Endothelial cell of umbilical vein (primary cell): ENCODE measurements at regions not wholly inside any gene's neighbourhood (a gene's known extent, or its start where the extent isn't known, plus 50 kb on each side); places are given as distances from the start of the nearest gene placed in this dataset.

Source experiments
- BruUV-seq: library from RNA; stranded (reverse); fragments of 400-500 nt; replicated peaks from 2 replicates; lab custom pipeline; 2021; lab: Mats Ljungman, UMichigan
- CTCF ChIA-PET: fragments of 300-600, 350-600 bp; sonication (Branson Sonifier 250); formaldehyde crosslinking; loops from one replicate; lab custom pipeline; 2021; ENCODE audit warnings: antibody characterized with exemption, inconsistent platforms; lab: Charles Lee
- POLR2A ChIA-PET: fragments of 300-600, 350-600 bp; sonication (Branson Sonifier 250); formaldehyde crosslinking; loops from one replicate; lab custom pipeline; 2021; ENCODE audit warnings: antibody characterized with exemption, inconsistent platforms; lab: Charles Lee
- DNase-seq: peaks from one replicate; pipeline ENCODE4 v3.0.0-alpha.2; 2011; ENCODE audit warnings: low read depth, low spot score
- FAIRE-seq: peaks from 2 replicates; lab custom pipeline; 2011; peaks lifted over from hg19 to GRCh38; lab: Jason Lieb, UNC
- H2AFZ ChIP-seq: 2 replicates; pipeline ENCODE4 v1.6.0; 2012; ENCODE audit warnings: low read depth, low read length, control low read depth, inconsistent platforms
- H3K27ac ChIP-seq: 2 replicates; pipeline ENCODE4 v1.5.1; 2011; ENCODE audit warnings: low read depth, mild to moderate bottlenecking, control low read depth, low read length, moderate library complexity; ENCODE audit not compliant: insufficient read depth
- H3K27me3 ChIP-seq, 2 experiments: 2 replicates each; pipeline versions ENCODE4 v1.6.0 to v1.6.1; 2011; ENCODE audit warnings: low read length in 2 of 2, mixed read lengths in 1 of 2; ENCODE audit not compliant: control insufficient read depth in 2 of 2, insufficient read depth in 2 of 2
- H3K36me3 ChIP-seq, 2 experiments: 2 replicates in 1 of 2; 3 replicates in 1 of 2; pipeline ENCODE4 v1.5.1; 2011; ENCODE audit warnings: low read length in 2 of 2, mild to moderate bottlenecking in 1 of 2, moderate library complexity in 1 of 2; ENCODE audit not compliant: control insufficient read depth in 2 of 2, insufficient read depth in 2 of 2; ENCODE audit errors: extremely low read depth in 1 of 2
- H3K4me1 ChIP-seq: 3 replicates; pipeline ENCODE4 v1.5.1; 2011; ENCODE audit warnings: mild to moderate bottlenecking, low read length; ENCODE audit not compliant: control insufficient read depth, insufficient read depth; ENCODE audit errors: extremely low read depth
- H3K4me2 ChIP-seq: 2 replicates; pipeline ENCODE4 v1.6.1; 2011; ENCODE audit warnings: low read length, control low read depth, mixed read lengths; ENCODE audit not compliant: insufficient read depth
- H3K4me3 ChIP-seq, 3 experiments: fragments of 200-600 bp in 1 of 3; sonication (generic), shearing (Covaris generic) in 1 of 3; replicated peaks in 1 of 3; 2 replicates each; pipeline ENCODE4 v1.5.1; 2011 to 2016; ENCODE audit warnings: control low read depth in 3 of 3, low read length in 3 of 3, mild to moderate bottlenecking in 2 of 3, inconsistent platforms in 1 of 3, low read depth in 1 of 3, moderate library complexity in 1 of 3; ENCODE audit not compliant: insufficient read depth in 1 of 3
- H3K79me2 ChIP-seq: 2 replicates; pipeline ENCODE4 v1.6.0; 2012; ENCODE audit warnings: low read length, inconsistent platforms; ENCODE audit not compliant: control insufficient read depth, insufficient read depth
- H3K9ac ChIP-seq: replicated peaks from 2 replicates; pipeline ENCODE3; 2011; ENCODE audit warnings: low read length, control low read depth; ENCODE audit not compliant: insufficient read depth; ENCODE audit errors: extremely low read depth
- H3K9me1 ChIP-seq: replicated peaks from 3 replicates; pipeline ENCODE4 v1.6.0; 2011; ENCODE audit warnings: mild to moderate bottlenecking, low read length; ENCODE audit not compliant: control insufficient read depth, insufficient read depth; ENCODE audit errors: extremely low read depth
- H3K9me3 ChIP-seq: replicated peaks from 2 replicates; pipeline ENCODE4 v1.5.1; 2012; ENCODE audit warnings: low read length, inconsistent platforms; ENCODE audit not compliant: control insufficient read depth, insufficient read depth
- H4K20me1 ChIP-seq: replicated peaks from 2 replicates; pipeline ENCODE3; 2011; ENCODE audit warnings: mild to moderate bottlenecking, low read length; ENCODE audit not compliant: control insufficient read depth, insufficient read depth; ENCODE audit errors: extremely low read depth
- CTCF ChIP-seq, 2 donors: IDR thresholded peaks; 1 replicate in 1 of 2; 2 replicates in 1 of 2; pipeline ENCODE4 v1.5.1; 2011; ENCODE audit warnings: low read length in 2 of 2, mild to moderate bottlenecking in 2 of 2, moderate library complexity in 2 of 2, control low read depth in 1 of 2, inconsistent platforms in 1 of 2, low read depth in 1 of 2; ENCODE audit not compliant: insufficient read depth in 1 of 2; ENCODE audit errors: extremely low read depth in 1 of 2
- JUN ChIP-seq: IDR thresholded peaks from 2 replicates; pipeline ENCODE4 v1.6.1; 2011; ENCODE audit warnings: borderline replicate concordance, low read depth; ENCODE audit not compliant: insufficient read length, insufficient read depth
- POLR2A ChIP-seq: IDR thresholded peaks from 2 replicates; pipeline ENCODE4 v1.6.1; 2012; ENCODE audit warnings: low read depth, mild to moderate bottlenecking, control low read depth, low read length
- POLR2AphosphoS5 ChIP-seq: IDR thresholded peaks from 2 replicates; pipeline ENCODE4 v1.6.1; 2012; ENCODE audit warnings: low read depth, mild to moderate bottlenecking, control low read depth, low read length, moderate library complexity; ENCODE audit not compliant: insufficient read depth
- dilution Hi-C: fragments of 300-500 bp; cut with MboI; formaldehyde crosslinking; loops from one replicate; pipeline ENCODE4 v1.15.0; 2019; ENCODE audit warnings: low sequenced_read_pairs; ENCODE audit not compliant: extremely low pct_ligation_motif_present
- intact Hi-C: fragments of 100-400 bp; cut with micrococcal nuclease; formaldehyde crosslinking; loops from one replicate; pipeline ENCODE4 v1.10.0; 2022

GRCh38 chr18:43392168-43392567 is 114.9 kb upstream of the SYT4 start:
- Histone ChIP-seq H3K27ac (no peak overlapping the region), H4K20me1 (no peaks in the 10 kb centered on the region), H3K9ac (no peak overlapping the region), H3K27me3 (no peaks in the 10 kb centered on the region), H3K9me3 (no peaks in the 10 kb centered on the region), H3K79me2 (no peaks in the 10 kb centered on the region), H3K4me1 (no peaks in the 10 kb centered on the region), H3K9me1 (no peaks in the 10 kb centered on the region), H3K4me3 (no peak overlapping the region), H3K36me3 (no peaks in the 10 kb centered on the region), H3K4me2 (no peak overlapping the region), H2AFZ (no peak overlapping the region)
- ChIA-PET CTCF (no interaction called here), POLR2A (no interaction called here)
- no TSS peak for BruUV-seq
- no peak for DNase-seq
- TF ChIP-seq JUN (no peak), CTCF (IDR thresholded peaks at IDR 0.05; ENCODE audit: extremely low read depth in 1 of 2, insufficient read depth in 1 of 2, low read depth in 1 of 2, low read length in 2 of 2) (no peak), POLR2A (no peak)
- intact Hi-C loops, result loop anchor here (10.0 kb wide), 1 partner anchor 1277 kb away; no protein-coding TSS in a partner anchor
- dilution Hi-C loops, result no loop called here
- FAIRE-seq, result no peak

GRCh38 chr18:43393174-43393573 is 115.9 kb upstream of the SYT4 start:
- POLR2A ChIA-PET, result no interaction called here
- intact Hi-C loops (loop anchor here (10.0 kb wide), 1 partner anchor 1278 kb away; no protein-coding TSS in a partner anchor), dilution Hi-C loops (no loop called here)

More at GRCh38 chr18:43393174-43393573, 115.9 kb upstream of the SYT4 start:
- Histone ChIP-seq H3K9me3 (no peaks in the 10 kb centered on the region), H3K4me2 (no peak overlapping the region), H3K27me3 (no peaks in the 10 kb centered on the region), H3K4me1 (no peaks in the 10 kb centered on the region), H4K20me1 (no peaks in the 10 kb centered on the region), H3K79me2 (no peaks in the 10 kb centered on the region), H2AFZ (no peak overlapping the region), H3K36me3 (no peaks in the 10 kb centered on the region), H3K9ac (no peak overlapping the region), H3K27ac (no peak overlapping the region), H3K9me1 (no peaks in the 10 kb centered on the region), H3K4me3 (no peak overlapping the region)
- TF ChIP-seq JUN, result no peak
- no peak for TF ChIP-seq CTCF (IDR thresholded peaks at IDR 0.05; ENCODE audit: extremely low read depth in 1 of 2, insufficient read depth in 1 of 2, low read depth in 1 of 2, low read length in 2 of 2)
- no peak for TF ChIP-seq POLR2AphosphoS5
- CTCF ChIA-PET, result no interaction called here
- no TSS peak for BruUV-seq
- DNase-seq, result no peak
- FAIRE-seq, result no peak
